SK-N-SH (cell line): ENCODE measurements at regions not wholly inside any gene's neighbourhood (a gene's known extent, or its start where the extent isn't known, plus 50 kb on each side); places are given as distances from the start of the nearest gene placed in this dataset.

ENCODE experiments used
- CTCF ChIA-PET: fragments of 300-600, 350-600 bp; formaldehyde crosslinking; extraction: SDS; loops from one replicate; lab custom pipeline; 2021; lab: Yijun Ruan, JAX
- POLR2A ChIA-PET: fragments of 350-600 bp; sonication (Branson Sonifier 250); formaldehyde crosslinking; extraction: SDS; loops from one replicate; lab custom pipeline; 2020; ENCODE audit warnings: antibody characterized with exemption, inconsistent platforms; lab: Yijun Ruan, JAX
- DNase-seq: peaks from one replicate; pipeline ENCODE4 v3.0.0; 2012
- H2AFZ ChIP-seq: fragments of 200-600 bp; sonication (generic); 2 replicates; pipeline ENCODE4 v1.8.1; 2016; ENCODE audit warnings: antibody characterized with exemption, mild to moderate bottlenecking, low read depth
- H3F3A ChIP-seq: fragments of 200-600 bp; sonication (generic); replicated peaks from 2 replicates; pipeline ENCODE3; 2016; ENCODE audit warnings: antibody characterized with exemption, mild to moderate bottlenecking; ENCODE audit not compliant: insufficient read depth
- H3K27ac ChIP-seq, 2 experiments: fragments of 200-500 bp in 1 of 2; fragments of 200-600 bp in 1 of 2; sonication (Bioruptor generic) in 1 of 2; sonication (generic), shearing (Covaris generic) in 1 of 2; 2 replicates each; pipeline versions ENCODE4 v1.5.1 to v1.6.1; 2014 to 2016; ENCODE audit warnings: low read depth in 2 of 2, inconsistent platforms in 1 of 2, low read length in 1 of 2, mild to moderate bottlenecking in 1 of 2, mixed read lengths in 1 of 2
- H3K27me3 ChIP-seq: fragments of 200-600 bp; sonication (generic), shearing (Covaris generic); 2 replicates; pipeline ENCODE4 v1.6.1; 2016; ENCODE audit warnings: mixed run types; ENCODE audit not compliant: insufficient read depth
- H3K36me3 ChIP-seq, 2 experiments: fragments of 200-500 bp in 1 of 2; fragments of 200-600 bp in 1 of 2; sonication (Bioruptor generic) in 1 of 2; sonication (generic) in 1 of 2; replicated peaks in 1 of 2; 2 replicates each; pipeline versions ENCODE3 to v1.5.1; 2014 to 2016; ENCODE audit warnings: low read length in 1 of 2, mild to moderate bottlenecking in 1 of 2; ENCODE audit not compliant: insufficient read depth in 2 of 2, control insufficient read depth in 1 of 2
- H3K4me1 ChIP-seq, 2 experiments: fragments of 200-500 bp in 1 of 2; fragments of 200-600 bp in 1 of 2; sonication (Bioruptor generic) in 1 of 2; sonication (generic), shearing (Covaris generic) in 1 of 2; 2 replicates each; pipeline versions ENCODE4 v1.5.1 to v1.6.1; 2014 to 2016; ENCODE audit warnings: low read depth in 1 of 2, low read length in 1 of 2, mixed run types in 1 of 2; ENCODE audit not compliant: insufficient read depth in 2 of 2, control insufficient read depth in 1 of 2
- H3K4me2 ChIP-seq: fragments of 200-600 bp; sonication (generic), shearing (Covaris generic); 2 replicates; pipeline ENCODE4 v1.6.1; 2017; ENCODE audit warnings: mixed run types
- H3K4me3 ChIP-seq, 2 experiments: fragments of 200-500 bp in 1 of 2; fragments of 200-600 bp in 1 of 2; sonication (Bioruptor generic) in 1 of 2; sonication (generic), shearing (Covaris generic) in 1 of 2; 2 replicates each; pipeline versions ENCODE4 v1.5.1 to v1.8.1; 2014 to 2016; ENCODE audit warnings: low read depth in 2 of 2, inconsistent platforms in 1 of 2, low read length in 1 of 2, mild to moderate bottlenecking in 1 of 2, mixed read lengths in 1 of 2, moderate library complexity in 1 of 2
- H3K79me2 ChIP-seq: fragments of 200-600 bp; sonication (generic); 2 replicates; pipeline ENCODE4 v1.8.1; 2017; ENCODE audit warnings: mild to moderate bottlenecking; ENCODE audit not compliant: insufficient read depth
- H3K9ac ChIP-seq: fragments of 200-600 bp; sonication (generic); 2 replicates; pipeline ENCODE4 v1.6.1; 2017; ENCODE audit warnings: mixed run types
- H3K9me2 ChIP-seq: fragments of 200-600 bp; sonication (generic); 2 replicates; pipeline ENCODE4 v1.6.1; 2017; ENCODE audit warnings: mixed run types
- H3K9me3 ChIP-seq: fragments of 200-600 bp; sonication (generic); 2 replicates; pipeline ENCODE4 v1.6.1; 2017; ENCODE audit warnings: mixed run types, mild to moderate bottlenecking, moderate library complexity
- H4K20me1 ChIP-seq: fragments of 200-600 bp; sonication (generic); 2 replicates; pipeline ENCODE4 v1.6.1; 2017; ENCODE audit warnings: mild to moderate bottlenecking, mixed run types; ENCODE audit not compliant: insufficient read depth
- ELF1 ChIP-seq: IDR thresholded peaks from 2 replicates; pipeline ENCODE4 v1.4.0; 2012
- EP300 ChIP-seq, 2 experiments: IDR thresholded peaks; 2 replicates each; pipeline versions ENCODE4 v1.4.0 to v1.6.1; 2012; ENCODE audit warnings: borderline replicate concordance in 1 of 2, low read depth in 1 of 2, low read length in 1 of 2
- EZH2phosphoT487 ChIP-seq: fragments of 200-600 bp; sonication (generic); IDR thresholded peaks from 2 replicates; pipeline ENCODE4 v1.6.1; 2017; ENCODE audit warnings: low read depth, mixed run types, mild to moderate bottlenecking, antibody characterized with exemption, moderate library complexity, borderline replicate concordance
- JUND ChIP-seq: IDR thresholded peaks from 2 replicates; pipeline ENCODE4 v1.4.0; 2012
- MXI1 ChIP-seq: IDR thresholded peaks from 2 replicates; pipeline ENCODE4 v1.6.1; 2012; ENCODE audit warnings: mild to moderate bottlenecking, low read depth, low read length, improper control_type of control experiment
- NFIC ChIP-seq: IDR thresholded peaks from 2 replicates; pipeline ENCODE4 v1.4.0; 2012; ENCODE audit warnings: borderline replicate concordance
- POLR2AphosphoS5 ChIP-seq: IDR thresholded peaks from 2 replicates; pipeline ENCODE4 v1.6.1; 2012; ENCODE audit warnings: low read depth, low read length
- REST ChIP-seq: IDR thresholded peaks from 2 replicates; pipeline ENCODE4 v1.6.1; 2012; ENCODE audit warnings: mild to moderate bottlenecking, low read depth, low read length, moderate library complexity
- TAF1 ChIP-seq: IDR thresholded peaks from 2 replicates; pipeline ENCODE4 v1.6.1; 2012; ENCODE audit warnings: low read depth, mild to moderate bottlenecking, low read length, moderate library complexity, borderline replicate concordance
- TEAD4 ChIP-seq: IDR thresholded peaks from 2 replicates; pipeline ENCODE4 v1.4.0; 2012; ENCODE audit warnings: mild to moderate bottlenecking, borderline replicate concordance; ENCODE audit not compliant: insufficient read depth
- YY1 ChIP-seq: IDR thresholded peaks from 2 replicates; pipeline ENCODE4 v1.4.0; 2012; ENCODE audit warnings: low read depth, mild to moderate bottlenecking
- WGBS: methylation state at CpG from one replicate; pipeline ENCODE4 v1.1.6; 2017; ENCODE audit warnings: low lambda C conversion rate; 5-methylcytosine and 5-hydroxymethylcytosine counted together

DNA sequence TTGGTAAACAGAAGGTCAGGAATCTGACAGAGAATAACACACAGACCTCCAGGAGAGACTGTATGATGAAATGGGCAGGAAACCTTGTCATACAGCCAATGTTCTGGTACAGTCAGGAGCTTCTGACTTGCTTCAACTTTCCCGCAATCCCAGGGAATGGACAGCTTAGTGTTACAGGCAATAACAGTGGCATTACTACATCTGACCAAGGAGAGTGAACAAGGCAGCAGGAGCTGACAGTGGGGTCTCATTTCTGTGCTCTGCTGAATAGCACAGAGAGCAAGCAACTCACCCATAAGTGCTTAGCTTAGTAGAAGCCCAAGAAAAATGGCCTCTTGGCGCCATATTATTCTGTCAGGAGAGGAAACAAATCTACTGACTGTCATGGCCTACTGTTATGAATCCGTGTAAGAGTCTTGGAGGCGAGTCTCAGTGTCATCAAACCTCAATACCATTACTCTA, 186.2 kb upstream of the MTPN start:
- no peak for TF ChIP-seq REST
- TF ChIP-seq JUND = no peak
- no peak for TF ChIP-seq EP300 (IDR thresholded peaks at IDR 0.05; ENCODE audit: borderline replicate concordance in 1 of 2, low read depth in 1 of 2, low read length in 1 of 2)
- POLR2A ChIA-PET = no interaction called here
- no peaks in the 10 kb centered on the region for H3K36me3 ChIP-seq
- no peaks in the 10 kb centered on the region for H3K4me1 ChIP-seq
- H4K20me1 ChIP-seq = no peaks in the 10 kb centered on the region
- H3K27me3 ChIP-seq = no peaks in the 10 kb centered on the region
- H3K27ac ChIP-seq = no peak overlapping the region
- no peak overlapping the region for H2AFZ ChIP-seq
- no peaks in the 10 kb centered on the region for H3F3A ChIP-seq
- H3K79me2 ChIP-seq = no peaks in the 10 kb centered on the region
- H3K4me3 ChIP-seq = no peak overlapping the region
- DNase-seq = no peak
- H3K9ac ChIP-seq = no peak overlapping the region
- no peaks in the 10 kb centered on the region for H3K9me3 ChIP-seq
- CTCF ChIA-PET = no interaction called here
- peaks cover 7% of the 10 kb centered on the region; the same call in 1 of the 2 replicates for H3K9me2 ChIP-seq
- 51% methylated on average over 4 of the region's 4 CpGs for WGBS
- H3K4me2 ChIP-seq = no peak overlapping the region

GRCh38 chr7:136150311-136150710, 173.2 kb upstream of the MTPN start:
- Histone ChIP-seq H3K4me3 (no peak overlapping the region), H3K79me2 (no peaks in the 10 kb centered on the region), H3K4me2 (no peak overlapping the region), H3F3A (no peaks in the 10 kb centered on the region), H3K9ac (no peak overlapping the region), H3K9me3 (no peaks in the 10 kb centered on the region), H2AFZ (no peak overlapping the region)
- DNase-seq = no peak
- CTCF ChIA-PET = interaction anchor here (2.2 kb wide), 1 partner anchor 34 kb away, joined by 6 read pairs; no protein-coding TSS in a partner anchor
- TF ChIP-seq ELF1 = no peak
- TF ChIP-seq EZH2phosphoT487 = no peak
- no peak for TF ChIP-seq MXI1
- TF ChIP-seq NFIC = no peak
- TF ChIP-seq YY1 = no peak
- no peak for TF ChIP-seq TAF1
- TF ChIP-seq TEAD4 = no peak
- no peak for TF ChIP-seq POLR2AphosphoS5
- TF ChIP-seq, all 33 proteins: peak for 0
- Histone ChIP-seq H3K9me2 (no peaks in the 10 kb centered on the region), H3K4me1 (peaks cover 0 to 3% of the 10 kb centered on the region in 2 experiments; a peak in 2 of 4 replicates), H3K36me3 (no peaks in the 10 kb centered on the region), H3K27me3 (no peaks in the 10 kb centered on the region), H4K20me1 (no peaks in the 10 kb centered on the region), H3K27ac (no peak overlapping the region)
- POLR2A ChIA-PET = no interaction called here
- 6% methylated on average over 1 of the region's 1 CpG for WGBS
